22Rv1 (cell line): ENCODE measurements at regions not wholly inside any gene's neighbourhood (a gene's known extent, or its start where the extent isn't known, plus 50 kb on each side); places are given as distances from the start of the nearest gene placed in this dataset.

Experiments
- CTCF ChIP-seq: fragments of 450-650 bp; IDR thresholded peaks from 2 replicates; pipeline ENCODE4 v1.5.1; 2017; ENCODE audit warnings: mild to moderate bottlenecking
- ZFX ChIP-seq: fragments of 450-650 bp; IDR thresholded peaks from 2 replicates; pipeline ENCODE4 v1.6.1; 2017; ENCODE audit warnings: antibody characterized with exemption, borderline replicate concordance

GRCh38 chr18:70454704-70455322 is 166.0 kb downstream of the SOCS6 start:
- TF ChIP-seq CTCF (peak; percentile 88), ZFX (no peak)
